ENCODE measurements at regions not wholly inside any gene's neighbourhood (a gene's known extent, or its start where the extent isn't known, plus 50 kb on each side); places are given as distances from the start of the nearest gene placed in this dataset.

GRCh38 chrX:69020316-69020715, 144.9 kb downstream of the PJA1 start:
- H3K27me3 ChIP-seq (ENCODE audit: control insufficient read depth in 4 of 4, insufficient read depth in 4 of 4, low read length in 3 of 4) = no peaks in the 10 kb centered on the region
- H3K9ac ChIP-seq (ENCODE audit: low read depth in 1 of 2, low read length in 2 of 2) = no peak overlapping the region
- H3K4me3 ChIP-seq (ENCODE audit: low read depth in 1 of 3, low read length in 3 of 3) = no peak overlapping the region
- no peak overlapping the region for H3K27ac ChIP-seq (ENCODE audit: low read depth in 1 of 2, low read length in 2 of 2)
- WGBS = 82% methylated on average over 3 of the region's 3 CpGs
- H3K36me3 ChIP-seq (ENCODE audit: control insufficient read depth in 4 of 4, insufficient read depth in 3 of 4, low read depth in 1 of 4, low read length in 3 of 4) = no peaks in the 10 kb centered on the region
- no peaks in the 10 kb centered on the region for H3K9me3 ChIP-seq (ENCODE audit: control insufficient read depth in 4 of 4, low read length in 3 of 4)
- TF ChIP-seq MAX (IDR thresholded peaks at IDR 0.05) (no peak), ZBTB33 (IDR thresholded peaks at IDR 0.05) (no peak), CTCF (IDR thresholded peaks at IDR 0.05; ENCODE audit: low read depth, low read length, missing input control) (no peak), NR2F2 (IDR thresholded peaks at IDR 0.05) (no peak), ATF3 (IDR thresholded peaks at IDR 0.05) (no peak), RXRA (IDR thresholded peaks at IDR 0.05) (no peak), HNF4A (conservative IDR thresholded peaks at IDR 0.05) (no peak), SP1 (IDR thresholded peaks at IDR 0.05) (no peak), TAF1 (conservative IDR thresholded peaks at IDR 0.05) (no peak), JUND (IDR thresholded peaks at IDR 0.05) (no peak)
- TF ChIP-seq, protein P1, sequence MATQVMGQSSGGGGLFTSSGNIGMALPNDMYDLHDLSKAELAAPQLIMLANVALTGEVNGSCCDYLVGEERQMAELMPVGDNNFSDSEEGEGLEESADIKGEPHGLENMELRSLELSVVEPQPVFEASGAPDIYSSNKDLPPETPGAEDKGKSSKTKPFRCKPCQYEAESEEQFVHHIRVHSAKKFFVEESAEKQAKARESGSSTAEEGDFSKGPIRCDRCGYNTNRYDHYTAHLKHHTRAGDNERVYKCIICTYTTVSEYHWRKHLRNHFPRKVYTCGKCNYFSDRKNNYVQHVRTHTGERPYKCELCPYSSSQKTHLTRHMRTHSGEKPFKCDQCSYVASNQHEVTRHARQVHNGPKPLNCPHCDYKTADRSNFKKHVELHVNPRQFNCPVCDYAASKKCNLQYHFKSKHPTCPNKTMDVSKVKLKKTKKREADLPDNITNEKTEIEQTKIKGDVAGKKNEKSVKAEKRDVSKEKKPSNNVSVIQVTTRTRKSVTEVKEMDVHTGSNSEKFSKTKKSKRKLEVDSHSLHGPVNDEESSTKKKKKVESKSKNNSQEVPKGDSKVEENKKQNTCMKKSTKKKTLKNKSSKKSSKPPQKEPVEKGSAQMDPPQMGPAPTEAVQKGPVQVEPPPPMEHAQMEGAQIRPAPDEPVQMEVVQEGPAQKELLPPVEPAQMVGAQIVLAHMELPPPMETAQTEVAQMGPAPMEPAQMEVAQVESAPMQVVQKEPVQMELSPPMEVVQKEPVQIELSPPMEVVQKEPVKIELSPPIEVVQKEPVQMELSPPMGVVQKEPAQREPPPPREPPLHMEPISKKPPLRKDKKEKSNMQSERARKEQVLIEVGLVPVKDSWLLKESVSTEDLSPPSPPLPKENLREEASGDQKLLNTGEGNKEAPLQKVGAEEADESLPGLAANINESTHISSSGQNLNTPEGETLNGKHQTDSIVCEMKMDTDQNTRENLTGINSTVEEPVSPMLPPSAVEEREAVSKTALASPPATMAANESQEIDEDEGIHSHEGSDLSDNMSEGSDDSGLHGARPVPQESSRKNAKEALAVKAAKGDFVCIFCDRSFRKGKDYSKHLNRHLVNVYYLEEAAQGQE (IDR thresholded peaks at IDR 0.05) = no peak
- DNase-seq (ENCODE audit: low spot score) = no peak
- H3K4me1 ChIP-seq (ENCODE audit: control insufficient read depth in 4 of 4, insufficient read depth in 4 of 4, low read length in 3 of 4) = no peaks in the 10 kb centered on the region

GRCh38 chrX:69019073-69019890, 146.0 kb downstream of the PJA1 start:
- TF ChIP-seq EGR1 (IDR thresholded peaks at IDR 0.05; ENCODE audit: low read depth in 2 of 2) = no peak
- TF ChIP-seq FOXA2 (IDR thresholded peaks at IDR 0.05) = no peak
- TF ChIP-seq RXRA (IDR thresholded peaks at IDR 0.05) = no peak
- Histone ChIP-seq H3K4me1 (ENCODE audit: control insufficient read depth in 4 of 4, insufficient read depth in 4 of 4, low read length in 3 of 4) (no peaks in the 10 kb centered on the region), H3K27ac (ENCODE audit: low read depth in 1 of 2, low read length in 2 of 2) (no peak overlapping the region), H3K9me3 (ENCODE audit: control insufficient read depth in 4 of 4, low read length in 3 of 4) (no peaks in the 10 kb centered on the region), H3K27me3 (ENCODE audit: control insufficient read depth in 4 of 4, insufficient read depth in 4 of 4, low read length in 3 of 4) (no peaks in the 10 kb centered on the region), H3K36me3 (ENCODE audit: control insufficient read depth in 4 of 4, insufficient read depth in 3 of 4, low read depth in 1 of 4, low read length in 3 of 4) (no peaks in the 10 kb centered on the region), H3K4me3 (ENCODE audit: low read depth in 1 of 3, low read length in 3 of 3) (no peak overlapping the region), H3K9ac (ENCODE audit: low read depth in 1 of 2, low read length in 2 of 2) (no peak overlapping the region)
- no peak for DNase-seq (ENCODE audit: low spot score)
- WGBS = 91% methylated on average over 2 of the region's 2 CpGs

Data from liver (tissue), 8 donors.